ENCODE measurements at regions not wholly inside any gene's neighbourhood (a gene's known extent, or its start where the extent isn't known, plus 50 kb on each side); places are given as distances from the start of the nearest gene placed in this dataset.

DNA sequence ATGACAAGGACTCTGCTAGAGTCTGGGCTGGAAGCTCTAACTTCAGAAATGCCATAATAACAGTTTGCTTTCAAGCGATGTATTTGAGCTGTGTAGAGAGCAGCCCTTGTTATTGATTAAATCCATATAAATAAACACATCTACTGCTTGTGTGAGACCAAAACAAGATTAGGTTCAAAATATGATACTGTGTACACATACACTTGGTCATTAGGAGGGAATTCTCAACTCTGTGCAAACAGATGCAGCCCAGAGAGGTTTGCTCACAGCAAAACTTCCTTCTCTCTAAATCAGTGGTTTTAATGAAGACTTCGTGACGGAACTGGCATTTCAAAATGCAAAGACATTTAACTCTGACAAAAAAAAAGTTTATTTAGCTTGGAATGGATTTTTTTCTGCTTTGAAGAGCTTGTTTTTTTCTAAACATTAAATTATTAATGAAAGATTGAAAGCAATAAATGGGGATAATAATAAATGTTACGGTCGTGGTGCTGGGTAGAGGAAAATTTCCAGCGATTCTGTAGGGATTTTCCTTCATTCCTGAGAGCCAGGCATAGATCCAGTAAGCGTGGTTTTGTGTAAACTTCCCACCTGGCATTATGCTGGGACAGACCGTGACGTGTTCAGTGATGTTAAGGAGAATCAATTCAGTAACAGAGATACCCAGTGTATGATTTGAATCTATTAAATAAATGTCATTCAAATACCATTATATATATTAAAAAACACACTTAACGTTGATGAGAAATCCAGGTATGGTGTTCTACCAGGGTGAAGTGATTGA is 213.7 kb downstream of the TEX29 start:
- DNase-seq (ENCODE audit: low read depth in 4 of 4, low spot score in 3 of 4), result no peak

DNA sequence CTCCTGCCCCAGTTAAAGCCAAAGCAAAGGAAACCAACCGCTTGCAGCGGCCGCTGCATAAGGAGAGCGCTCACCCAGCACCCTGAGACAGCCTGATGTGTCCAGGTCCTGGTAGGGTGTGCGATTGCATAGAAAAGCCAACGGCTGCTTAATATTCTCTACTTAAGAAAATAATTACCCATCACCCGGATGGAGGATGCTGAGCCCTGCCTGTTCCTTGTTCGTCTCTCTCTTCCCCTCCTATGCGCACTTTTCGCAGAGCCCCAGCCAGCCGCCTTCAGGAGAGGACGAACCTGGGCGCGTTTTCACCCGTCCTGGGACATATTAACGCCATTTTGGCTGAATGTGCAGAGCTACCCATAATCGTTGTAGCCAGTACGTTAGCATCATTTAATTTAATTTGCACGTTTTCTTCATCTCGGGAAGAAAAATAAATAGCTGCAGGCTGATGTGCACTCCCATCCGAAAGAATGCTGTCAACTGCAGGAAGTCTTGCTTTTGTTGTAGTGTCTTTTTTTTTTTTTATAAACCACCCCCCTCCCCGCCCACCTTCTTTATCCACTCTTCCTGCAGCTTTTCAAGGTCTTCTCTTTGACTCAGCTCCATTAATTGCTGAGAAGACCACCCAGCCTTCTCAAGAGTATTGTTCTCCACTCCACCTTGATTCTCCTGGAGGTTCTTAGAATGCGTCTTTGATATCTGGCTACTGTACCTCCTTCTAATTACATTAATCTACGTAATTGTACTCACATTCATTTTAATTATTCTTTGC is 214.5 kb downstream of the TEX29 start:
- DNase-seq (ENCODE audit: low read depth in 4 of 4, low spot score in 3 of 4), result no peak

DNA sequence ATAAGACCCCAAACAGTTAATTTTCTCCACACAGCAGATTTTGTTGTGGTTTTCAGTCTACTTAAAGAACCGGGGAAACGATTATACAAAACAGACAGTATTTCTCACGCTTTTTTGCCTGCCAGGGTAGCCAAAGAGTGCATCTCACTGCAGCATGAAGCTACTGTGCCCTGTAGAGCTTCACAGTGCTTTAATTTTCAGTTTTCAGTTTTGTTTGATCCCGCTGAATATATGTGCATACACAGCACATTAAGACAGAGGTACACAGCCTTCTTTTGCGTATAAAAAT is 215.0 kb downstream of the TEX29 start:
- DNase-seq (ENCODE audit: low read depth in 4 of 4, low spot score in 3 of 4), result no peak

DNA sequence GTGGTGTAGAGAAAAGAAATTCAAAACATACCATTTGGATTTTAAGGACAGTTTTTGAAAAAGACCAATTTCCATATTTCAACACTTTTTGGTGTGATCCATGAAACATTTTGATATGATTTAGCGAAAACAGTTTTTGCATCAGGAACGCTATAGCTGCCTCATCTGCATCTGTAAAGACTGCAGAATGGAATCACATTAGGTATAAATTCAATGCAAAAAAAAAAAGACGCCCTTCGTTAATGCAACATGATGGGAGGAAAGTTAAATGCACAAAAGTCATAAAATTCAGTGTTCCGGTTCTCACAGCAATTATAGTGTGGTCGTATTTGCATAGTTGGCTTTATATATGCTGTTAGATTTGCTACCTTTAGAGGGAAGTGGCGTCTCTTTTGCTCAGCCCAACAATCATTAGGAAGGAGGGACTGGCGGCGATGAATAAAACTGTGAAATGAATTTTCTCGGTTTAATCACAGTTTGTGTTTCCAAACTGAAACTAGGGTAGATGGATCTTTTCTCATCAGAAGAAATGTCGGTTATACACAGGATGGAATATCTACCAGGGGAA is 215.7 kb downstream of the TEX29 start:
- no peak for DNase-seq (ENCODE audit: low read depth in 4 of 4, low spot score in 3 of 4)

DNA sequence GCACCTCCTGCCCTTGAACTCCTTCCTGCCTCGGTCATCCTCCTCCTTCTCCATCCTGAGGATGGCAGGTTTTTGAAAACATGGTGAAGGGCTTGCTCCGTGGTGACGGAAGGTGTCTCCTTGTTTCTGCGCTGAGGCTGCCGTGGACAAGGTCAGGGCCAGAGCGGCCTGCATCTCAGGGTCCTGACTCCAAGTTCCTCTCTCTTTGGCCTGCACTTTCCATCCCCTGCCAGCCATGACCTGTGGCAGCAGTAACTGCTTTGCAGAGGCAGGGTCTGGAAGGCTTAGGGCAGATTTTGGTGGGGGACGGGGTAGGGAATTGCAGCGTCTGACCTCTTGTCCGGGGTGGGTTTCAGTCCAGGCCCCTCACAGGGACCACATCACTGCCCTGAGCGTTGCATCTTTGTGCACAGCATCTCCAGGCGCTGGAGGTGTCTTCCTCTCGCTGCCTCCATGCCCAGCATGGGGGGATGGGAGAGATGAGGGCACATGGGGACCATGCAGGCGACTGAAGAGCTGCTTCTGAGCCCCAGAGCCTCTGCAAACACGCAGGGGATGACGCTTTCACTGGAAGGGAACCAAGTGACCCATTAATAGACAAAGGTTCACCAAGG is 216.8 kb downstream of the TEX29 start:
- DNase-seq (ENCODE audit: low read depth in 4 of 4, low spot score in 3 of 4), result no peak

DNA sequence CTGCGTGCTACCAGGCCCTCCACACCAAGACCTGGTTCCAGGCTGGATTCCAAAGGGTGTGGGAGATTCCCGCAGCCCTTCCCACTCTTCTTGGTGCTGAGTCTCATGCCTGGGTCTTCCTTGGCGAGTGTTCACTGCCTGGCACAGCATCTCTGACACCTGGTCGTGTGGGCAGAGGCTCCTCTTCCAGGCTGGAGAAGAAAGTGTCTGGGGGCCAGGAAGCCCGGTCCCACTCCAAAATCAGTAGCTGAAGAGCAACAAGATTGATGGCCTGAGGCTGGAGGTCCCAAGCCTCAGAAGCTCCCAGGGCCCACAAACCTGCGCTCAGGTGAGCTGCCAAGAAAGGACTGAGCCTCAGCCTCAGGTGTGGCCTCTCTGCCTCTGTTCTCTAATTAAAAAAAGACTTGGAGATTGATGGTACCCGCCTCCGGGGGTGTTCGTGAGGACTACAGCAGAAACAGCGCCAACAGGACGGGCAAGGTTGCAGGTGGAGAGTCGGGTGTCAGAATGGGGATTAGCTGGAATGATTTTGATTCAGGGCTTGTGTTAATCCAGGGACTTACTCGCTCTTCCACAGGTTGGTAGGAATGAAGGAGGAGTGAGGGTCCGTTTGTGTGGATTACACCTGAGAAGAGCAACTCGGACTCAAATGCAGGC is 217.5 kb downstream of the TEX29 start:
- no peak for DNase-seq (ENCODE audit: low read depth in 4 of 4, low spot score in 3 of 4)

DNA sequence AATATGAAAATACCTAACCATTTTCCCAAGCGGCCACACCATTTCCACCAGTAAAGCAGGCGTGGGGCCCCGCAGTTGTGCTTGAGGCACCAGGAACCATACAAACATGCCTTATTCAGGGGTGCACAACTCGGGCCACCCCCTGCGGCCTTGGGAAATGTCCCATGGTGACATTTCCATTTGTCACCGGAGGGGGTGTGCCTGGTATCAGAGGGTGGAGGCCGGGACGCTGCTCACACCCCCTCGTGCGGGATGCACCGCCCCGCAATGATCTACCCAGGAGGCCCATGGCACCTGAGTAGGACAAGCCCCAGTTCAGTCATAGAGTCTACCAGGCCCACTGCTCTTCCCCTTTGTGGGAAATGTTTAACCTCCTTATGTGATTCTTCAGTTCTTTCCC is 218.8 kb downstream of the TEX29 start:
- no peak for DNase-seq (ENCODE audit: low read depth in 4 of 4, low spot score in 3 of 4)

DNA sequence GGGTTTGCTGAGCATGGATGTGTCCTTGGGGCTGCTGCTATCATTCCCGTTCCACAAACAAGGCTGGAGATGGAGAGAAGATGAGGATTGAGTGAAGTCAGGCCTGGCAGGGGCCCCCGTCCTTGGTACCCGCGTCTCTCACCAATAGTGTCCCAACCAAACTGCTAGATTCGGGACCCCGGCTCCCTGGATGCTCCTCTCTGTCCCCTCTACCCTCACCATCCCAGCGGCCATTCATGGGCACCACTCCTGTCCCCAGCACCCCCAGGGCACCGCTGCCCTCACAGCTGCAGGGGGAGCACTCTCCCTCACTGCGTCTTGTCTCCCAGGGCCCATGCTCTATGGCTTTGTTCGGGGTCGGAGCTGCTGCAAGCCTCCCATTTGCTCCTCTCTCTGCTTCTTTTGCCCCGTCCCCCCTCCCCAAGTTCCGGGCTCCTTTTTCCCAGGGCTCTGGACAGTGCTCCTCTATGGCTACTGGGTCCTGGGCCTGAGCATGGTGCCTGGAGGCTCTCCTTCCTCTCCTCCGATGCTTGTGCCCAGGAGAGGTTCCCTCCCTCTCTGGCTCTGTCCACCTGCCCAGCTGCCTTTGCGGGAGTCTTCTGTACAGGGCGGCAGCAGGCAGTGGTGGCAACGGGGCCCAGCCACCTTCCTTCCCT is 219.5 kb downstream of the TEX29 start:
- DNase-seq (ENCODE audit: low read depth in 4 of 4, low spot score in 3 of 4), result no peak

DNA sequence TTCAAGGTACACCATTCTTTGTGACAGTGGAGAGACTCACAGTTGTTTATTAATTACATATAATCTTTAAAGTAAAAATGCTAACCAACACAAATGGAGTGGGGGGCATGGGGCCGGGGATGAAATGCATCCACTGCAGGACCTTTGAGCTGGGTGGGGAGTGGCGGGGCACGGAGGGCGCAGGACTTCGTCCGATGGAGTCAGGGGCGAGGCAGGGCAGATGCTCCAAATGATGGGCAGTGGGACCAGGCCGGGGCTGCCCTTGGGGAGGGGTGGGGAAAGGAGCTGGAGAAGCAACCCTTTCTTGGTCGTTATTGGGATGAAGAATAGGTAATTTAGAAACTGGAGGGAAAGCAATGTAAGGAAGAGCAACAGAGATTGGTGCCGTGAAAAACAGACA is 220.0 kb downstream of the TEX29 start:
- DNase-seq (ENCODE audit: low read depth in 4 of 4, low spot score in 3 of 4), result no peak

DNA sequence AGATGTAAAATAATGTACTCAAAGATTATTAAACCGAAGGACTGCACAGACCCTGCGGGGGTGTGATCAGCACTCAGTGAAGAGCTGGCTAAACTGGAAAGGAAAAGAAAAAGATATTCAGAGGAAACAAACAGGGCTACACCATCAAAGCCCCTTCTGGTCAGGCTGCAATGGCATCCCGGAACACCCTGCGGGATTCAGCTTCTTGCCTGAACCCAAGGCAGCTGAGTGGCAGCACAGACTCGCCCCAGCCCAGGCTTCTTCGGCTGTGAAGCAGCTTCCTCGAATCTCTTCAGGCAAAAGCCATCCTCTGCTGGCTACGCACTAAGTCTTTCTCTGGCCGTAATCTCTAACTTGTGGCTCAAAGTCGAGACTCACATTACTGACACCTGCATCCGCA is 220.9 kb downstream of the TEX29 start:
- DNase-seq (ENCODE audit: low read depth in 4 of 4, low spot score in 3 of 4), result no peak

DNA sequence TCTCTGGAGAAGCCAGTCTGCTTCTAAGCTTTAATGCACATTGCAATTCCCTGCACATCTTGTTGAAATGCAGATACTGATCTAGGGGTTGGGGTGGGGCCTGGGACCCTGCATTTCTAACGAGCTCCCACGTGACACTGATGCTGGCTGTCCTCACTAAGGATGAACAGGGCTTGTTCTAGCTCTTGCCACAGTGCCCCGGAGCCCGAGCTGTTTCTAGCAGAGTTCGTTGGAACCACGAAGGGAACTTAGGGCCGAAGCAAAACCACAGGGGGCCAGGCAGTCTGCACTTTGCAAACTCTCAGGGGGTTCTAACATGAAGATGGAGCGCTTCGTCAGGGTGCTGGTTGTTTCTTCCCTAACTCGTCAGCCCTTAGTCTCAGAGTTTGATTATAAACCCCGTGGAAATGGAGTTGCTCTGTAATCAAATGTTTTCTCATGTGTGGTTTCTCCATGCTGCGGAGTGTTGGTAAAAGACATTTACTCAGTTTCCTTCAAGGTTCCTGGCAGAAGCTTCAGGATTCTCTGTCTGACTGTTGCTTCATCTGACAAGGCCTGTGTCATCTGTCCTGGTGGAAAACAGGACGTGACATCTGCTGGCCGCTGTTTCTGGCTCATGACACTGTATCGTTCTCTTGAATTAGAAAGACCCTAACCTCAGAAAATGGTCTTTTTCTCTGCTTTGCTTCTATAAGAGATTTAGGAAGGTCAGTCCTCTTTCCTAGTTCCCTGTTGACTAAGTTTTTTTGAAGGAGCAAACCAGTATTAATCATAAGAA is 221.5 kb downstream of the TEX29 start:
- no peak for DNase-seq (ENCODE audit: low read depth in 4 of 4, low spot score in 3 of 4)

DNA sequence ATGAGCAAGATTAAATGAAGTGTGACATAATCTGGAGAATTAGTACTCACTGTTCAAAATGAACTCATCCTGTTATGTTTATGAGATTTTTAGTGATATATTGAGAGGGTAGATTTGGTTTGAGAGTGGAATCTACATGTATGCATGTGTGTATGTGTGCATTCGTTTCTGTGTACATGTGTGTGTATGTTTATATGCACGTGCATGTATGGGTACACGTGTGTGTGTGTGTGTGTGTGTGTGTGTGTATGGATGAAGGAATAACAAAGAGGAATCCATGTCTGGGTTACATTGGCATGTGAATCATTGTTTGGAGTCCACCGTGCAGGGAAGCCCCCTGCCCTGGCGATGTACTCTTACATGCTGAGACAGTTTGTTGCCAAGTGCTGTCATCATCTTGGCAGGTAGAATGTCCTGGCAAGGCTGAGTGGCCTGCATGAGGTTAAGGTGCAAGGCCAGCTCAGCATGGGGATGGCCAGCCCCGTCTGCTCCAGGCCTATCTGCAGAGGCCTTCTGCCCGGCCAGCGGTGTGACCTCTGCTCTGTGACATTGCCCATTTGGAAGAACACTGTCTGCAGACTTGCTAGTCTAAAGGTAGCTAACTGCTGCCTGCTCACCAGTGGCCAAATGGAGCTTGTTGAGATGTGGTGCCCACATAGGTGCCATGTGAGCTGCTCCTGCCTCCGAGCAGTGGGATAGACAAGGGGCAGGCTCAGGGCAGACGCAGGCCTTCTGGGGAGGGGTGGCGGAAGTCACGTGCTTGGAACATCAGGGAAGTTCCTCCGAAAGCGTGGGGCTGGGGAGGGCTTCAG is 222.3 kb downstream of the TEX29 start:
- DNase-seq (ENCODE audit: low read depth in 4 of 4, low spot score in 3 of 4), result no peak

DNA sequence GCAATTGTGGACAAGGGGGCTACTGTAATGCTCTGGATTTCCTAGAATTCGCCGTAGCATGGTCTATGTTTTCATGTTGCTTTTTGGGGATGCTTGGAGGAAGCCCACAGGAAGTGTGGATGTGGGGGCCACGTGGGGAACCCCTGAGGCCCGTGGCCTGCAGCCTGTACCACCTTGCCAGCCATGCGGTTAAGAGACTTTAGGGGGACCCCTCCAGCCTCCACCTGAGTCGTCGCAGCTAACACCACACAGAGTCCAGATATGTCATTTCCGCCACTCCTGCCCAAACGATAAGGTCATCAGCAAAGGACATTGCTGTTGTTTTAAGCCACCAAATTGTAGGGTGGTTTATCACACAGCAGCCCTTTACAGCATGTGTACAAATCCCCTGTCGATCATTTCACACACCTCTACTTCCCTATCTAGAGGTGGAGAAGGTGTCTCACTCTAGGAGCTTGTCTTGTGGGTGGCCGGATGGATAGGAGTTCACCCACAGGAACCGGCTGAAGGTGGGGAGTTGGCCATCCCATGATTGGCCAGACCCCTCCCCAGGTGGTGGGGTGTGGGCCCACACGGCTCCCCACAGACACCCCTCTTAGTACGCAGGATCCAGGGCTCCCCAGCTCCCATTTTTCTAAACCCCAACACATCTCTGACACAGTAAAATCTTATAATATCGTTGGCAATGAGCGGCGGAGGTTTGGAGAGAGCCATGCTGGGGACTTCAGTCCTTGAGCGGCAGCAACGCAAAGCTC is 226.7 kb downstream of the TEX29 start:
- DNase-seq (ENCODE audit: low read depth in 4 of 4, low spot score in 3 of 4), result no peak

DNA sequence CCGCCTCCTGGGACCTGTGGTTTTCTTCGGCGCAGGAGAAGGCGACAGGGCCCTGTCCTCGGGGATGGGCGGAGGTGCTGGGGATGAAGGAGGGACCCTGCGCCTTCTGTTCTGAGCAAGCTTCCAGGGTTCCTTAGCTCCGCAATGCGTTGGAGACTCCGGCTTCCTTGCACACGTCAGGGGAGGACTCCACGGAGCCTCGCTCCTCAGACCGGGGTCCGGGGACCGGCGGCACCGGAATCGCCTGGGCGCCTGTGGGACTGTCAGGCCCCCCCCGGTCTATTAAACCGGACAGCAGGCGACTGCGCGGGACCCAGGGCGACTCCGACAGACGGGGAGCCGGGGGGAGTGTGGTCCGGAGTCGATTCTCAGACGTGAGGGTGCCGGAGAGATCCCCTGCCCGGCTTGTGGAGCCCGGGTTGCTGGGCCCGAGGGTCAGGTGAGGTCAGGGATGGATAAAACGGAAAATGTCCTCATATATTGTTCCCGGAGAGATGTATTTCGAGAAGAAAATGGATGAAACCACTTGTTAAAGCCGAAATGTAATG is 227.4 kb downstream of the TEX29 start:
- no peak for DNase-seq (ENCODE audit: low read depth in 4 of 4, low spot score in 3 of 4)

DNA sequence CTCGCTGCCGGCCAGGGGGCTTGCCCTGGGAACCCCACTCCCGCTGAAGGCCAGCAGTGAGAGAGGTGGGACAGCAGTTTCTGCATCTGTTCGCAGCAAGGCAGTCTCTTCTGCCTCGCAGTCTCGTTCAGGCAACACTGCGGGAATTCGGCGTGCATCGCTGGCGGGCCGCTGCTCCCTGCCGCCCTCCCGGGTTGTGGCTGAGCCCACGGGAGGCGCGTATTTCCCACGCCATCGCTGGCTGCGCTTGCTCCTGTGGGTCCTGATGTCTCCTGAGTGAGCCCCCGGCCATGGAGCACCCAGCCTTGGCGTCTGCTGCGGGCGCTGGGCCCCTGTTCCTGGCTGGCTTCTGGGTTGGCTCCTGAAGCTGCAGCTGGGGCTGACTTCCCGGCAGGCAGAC is 227.9 kb downstream of the TEX29 start:
- DNase-seq (ENCODE audit: low read depth in 4 of 4, low spot score in 3 of 4), result no peak

DNA sequence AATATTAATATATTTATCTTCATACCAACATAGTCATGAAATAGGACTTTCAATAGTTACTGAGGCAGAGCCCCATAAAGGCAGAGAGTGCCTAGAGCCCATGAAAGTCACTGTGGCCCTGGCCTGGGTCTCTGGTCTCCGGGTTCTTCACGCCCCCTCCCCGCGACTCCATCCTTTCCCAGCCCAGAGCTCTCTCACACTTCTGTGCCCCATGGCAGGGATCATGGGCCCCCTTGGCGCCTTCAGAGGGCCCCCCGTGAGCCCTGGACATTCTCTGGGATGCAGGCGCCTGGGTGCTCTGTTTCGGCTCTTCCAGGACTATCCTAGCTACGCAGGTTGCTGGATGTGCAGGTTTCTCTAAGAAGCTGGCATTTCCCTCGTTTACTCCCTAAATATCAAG is 228.4 kb downstream of the TEX29 start:
- DNase-seq (ENCODE audit: low read depth in 4 of 4, low spot score in 3 of 4), result no peak

DNA sequence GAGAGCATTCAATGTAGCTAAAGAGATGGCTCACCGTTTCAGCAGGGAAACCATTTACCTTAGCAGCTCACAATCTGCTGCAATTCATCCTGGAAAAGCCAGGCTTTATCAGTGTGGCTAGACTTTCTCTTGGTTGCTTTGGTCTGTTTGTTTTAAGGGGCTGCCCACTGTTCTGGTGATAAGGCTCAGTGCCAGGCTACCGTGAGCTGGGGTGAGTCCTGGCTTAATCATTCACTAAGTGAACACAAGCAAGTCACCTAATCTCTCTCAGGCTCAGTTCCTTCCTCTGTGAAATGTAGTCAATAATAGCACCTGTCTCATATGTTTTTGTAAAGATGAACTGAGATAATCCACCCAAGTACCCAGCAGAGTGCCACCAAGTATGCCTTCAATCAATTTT is 229.0 kb downstream of the TEX29 start:
- no peak for DNase-seq (ENCODE audit: low read depth in 4 of 4, low spot score in 3 of 4)

DNA sequence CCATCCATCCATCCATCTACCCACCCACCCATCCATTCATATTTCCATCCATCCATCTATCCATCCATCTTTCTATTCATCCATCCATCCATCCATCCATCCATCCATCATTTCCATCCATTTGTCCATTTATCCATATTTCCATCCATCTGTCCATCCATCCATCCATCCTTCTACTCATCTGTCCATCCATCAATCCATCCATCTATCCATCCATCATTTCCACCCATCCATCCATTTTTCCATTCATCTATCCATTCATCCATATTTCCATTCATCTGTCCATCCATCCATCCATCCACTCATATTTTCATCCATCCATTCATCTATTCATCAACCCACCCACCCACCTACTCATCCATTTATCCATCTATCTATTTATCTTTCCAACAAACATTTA is 229.6 kb downstream of the TEX29 start:
- DNase-seq (ENCODE audit: low read depth in 4 of 4, low spot score in 3 of 4), result no peak
